Urothelium cell line (cell line): ENCODE measurements at regions not wholly inside any gene's neighbourhood (a gene's known extent, or its start where the extent isn't known, plus 50 kb on each side); places are given as distances from the start of the nearest gene placed in this dataset.

ENCODE experiments used
- DNase-seq: peaks from one replicate; pipeline ENCODE4 v3.0.0; 2011; ENCODE audit warnings: low spot score, mixed read lengths
- FAIRE-seq: peaks from 2 replicates; lab custom pipeline; 2011; peaks lifted over from hg19 to GRCh38; lab: Jason Lieb, UNC

GRCh38 chr6:169312658-169313346 is 59.2 kb upstream of the THBS2 start:
- FAIRE-seq (no peak), DNase-seq (no peak)

GRCh38 chr6:169310983-169311382 is 57.3 kb upstream of the THBS2 start:
- DNase-seq (no peak), FAIRE-seq (no peak)
